IMR-90 (cell line): ENCODE measurements at regions not wholly inside any gene's neighbourhood (a gene's known extent, or its start where the extent isn't known, plus 50 kb on each side); places are given as distances from the start of the nearest gene placed in this dataset.

Source experiments
- ATAC-seq: fragments of 200-7000 bp; cut with Tn5 transposase; 2 replicates; pipeline ENCODE4 v1.9.1; 2020; ENCODE audit warnings: low read depth, mild to moderate bottlenecking, moderate library complexity
- BruUV-seq: library from RNA; stranded (reverse); fragments of 400-500 nt; replicated peaks from 2 replicates; lab custom pipeline; 2021; lab: Mats Ljungman, UMichigan
- CTCF ChIA-PET: fragments of 300-600 bp; formaldehyde crosslinking; extraction: SDS; loops from one replicate; lab custom pipeline; 2021; ENCODE audit warnings: antibody characterized with exemption; lab: Yijun Ruan, JAX
- POLR2A ChIA-PET: fragments of 300-600 bp; sonication (Branson Sonifier 250); formaldehyde crosslinking; loops from one replicate; lab custom pipeline; 2022; ENCODE audit warnings: antibody characterized with exemption; ENCODE audit not compliant: unreplicated experiment; lab: Charles Lee
- DNase-seq: peaks from one replicate; pipeline ENCODE4 v3.0.0; 2013
- H2AFZ ChIP-seq: replicated peaks from 2 replicates; pipeline ENCODE3; 2013; ENCODE audit warnings: low read length, mild to moderate bottlenecking; ENCODE audit not compliant: poor library complexity
- H2AK5ac ChIP-seq: 2 replicates; pipeline ENCODE4 v1.6.1; 2013; ENCODE audit warnings: low read depth, low read length, inconsistent platforms
- H2AK9ac ChIP-seq: replicated peaks from 2 replicates; pipeline ENCODE3; 2013; ENCODE audit warnings: mild to moderate bottlenecking, low read depth, low read length, moderate library complexity; ENCODE audit not compliant: poor library complexity
- H2BK120ac ChIP-seq: 2 replicates; pipeline ENCODE4 v1.6.1; 2013; ENCODE audit warnings: low read depth, low read length, inconsistent platforms
- H2BK15ac ChIP-seq: 3 replicates; pipeline ENCODE4 v1.6.1; 2013; ENCODE audit warnings: low read depth, low read length, inconsistent platforms
- H2BK20ac ChIP-seq: 2 replicates; pipeline ENCODE4 v1.6.1; 2013; ENCODE audit warnings: low read depth, mild to moderate bottlenecking, inconsistent platforms, low read length, moderate library complexity
- H2BK5ac ChIP-seq: 2 replicates; pipeline ENCODE4 v1.6.1; 2013; ENCODE audit warnings: mild to moderate bottlenecking, low read depth, low read length, inconsistent platforms; ENCODE audit not compliant: poor library complexity, severe bottlenecking
- H3K14ac ChIP-seq: replicated peaks from 2 replicates; pipeline ENCODE4 v1.6.1; 2013; ENCODE audit warnings: low read depth, low read length, inconsistent platforms
- H3K18ac ChIP-seq: 2 replicates; pipeline ENCODE4 v1.6.1; 2013; ENCODE audit warnings: low read depth, low read length, control low read depth
- H3K23ac ChIP-seq: 2 replicates; pipeline ENCODE4 v1.6.1; 2013; ENCODE audit warnings: low read depth, low read length, inconsistent platforms
- H3K27ac ChIP-seq: 2 replicates; pipeline ENCODE4 v1.5.1; 2013; ENCODE audit warnings: mild to moderate bottlenecking, control low read depth, low read length; ENCODE audit not compliant: insufficient read depth
- H3K27me3 ChIP-seq: 2 replicates; pipeline ENCODE4 v1.6.1; 2013; ENCODE audit warnings: low read length; ENCODE audit not compliant: control insufficient read depth, insufficient read depth
- H3K36me3 ChIP-seq: 2 replicates; pipeline ENCODE4 v1.6.1; 2013; ENCODE audit warnings: low read length, mixed read lengths; ENCODE audit not compliant: control insufficient read depth, insufficient read depth
- H3K4ac ChIP-seq: 2 replicates; pipeline ENCODE4 v1.6.1; 2013; ENCODE audit warnings: low read depth, low read length, inconsistent platforms
- H3K4me1 ChIP-seq: 2 replicates; pipeline ENCODE4 v1.6.1; 2013; ENCODE audit warnings: low read length, mixed read lengths; ENCODE audit not compliant: control insufficient read depth, insufficient read depth
- H3K4me2 ChIP-seq: 2 replicates; pipeline ENCODE4 v1.6.1; 2013; ENCODE audit warnings: low read depth, mild to moderate bottlenecking, control low read depth, low read length, moderate library complexity
- H3K4me3 ChIP-seq: 2 replicates; pipeline ENCODE4 v1.5.1; 2013; ENCODE audit warnings: low read depth, mild to moderate bottlenecking, control low read depth, low read length, moderate library complexity; ENCODE audit not compliant: insufficient read depth
- H3K56ac ChIP-seq: 2 replicates; pipeline ENCODE4 v1.6.1; 2013; ENCODE audit warnings: low read length, inconsistent platforms; ENCODE audit not compliant: insufficient read depth; ENCODE audit errors: extremely low read depth
- H3K79me1 ChIP-seq, 2 experiments: 2 replicates each; pipeline ENCODE4 v1.6.1; 2013; ENCODE audit warnings: low read length in 2 of 2, inconsistent platforms in 1 of 2, low read depth in 1 of 2
- H3K9ac ChIP-seq: 2 replicates; pipeline ENCODE4 v1.6.1; 2013; ENCODE audit warnings: low read depth, low read length, control low read depth
- H3K9me1 ChIP-seq: 2 replicates; pipeline ENCODE4 v1.6.1; 2013; ENCODE audit warnings: low read length, inconsistent platforms; ENCODE audit not compliant: insufficient read depth
- H3K9me3 ChIP-seq: 2 replicates; pipeline ENCODE4 v1.6.1; 2013; ENCODE audit warnings: low read length; ENCODE audit not compliant: control insufficient read depth, insufficient read depth
- H4K20me1 ChIP-seq: 2 replicates; pipeline ENCODE4 v1.6.1; 2013; ENCODE audit warnings: low read length, inconsistent platforms; ENCODE audit not compliant: insufficient read depth
- H4K5ac ChIP-seq: 2 replicates; pipeline ENCODE4 v1.6.1; 2013; ENCODE audit warnings: mild to moderate bottlenecking, low read depth, low read length, control low read depth
- H4K8ac ChIP-seq, 2 experiments: 2 replicates each; pipeline ENCODE4 v1.6.1; 2013; ENCODE audit warnings: low read depth in 2 of 2, low read length in 2 of 2, control low read depth in 1 of 2, inconsistent platforms in 1 of 2
- H4K91ac ChIP-seq: 2 replicates; pipeline ENCODE4 v1.6.1; 2013; ENCODE audit warnings: low read depth, low read length, inconsistent platforms; ENCODE audit not compliant: insufficient read depth
- BHLHE40 ChIP-seq: fragments of 150-350 bp; IDR thresholded peaks from 2 replicates; pipeline ENCODE4 v1.6.1; 2016; ENCODE audit warnings: mild to moderate bottlenecking, low read depth, low read length
- CHD1 ChIP-seq: IDR thresholded peaks from 2 replicates; pipeline ENCODE4 v1.6.1; 2012; ENCODE audit warnings: low read depth, low read length, improper control_type of control experiment
- FOS ChIP-seq: fragments of 150-350 bp; IDR thresholded peaks from 2 replicates; pipeline ENCODE4 v1.6.1; 2016; ENCODE audit warnings: low read depth, low read length
- NFE2L2 ChIP-seq: fragments of 150-350 bp; IDR thresholded peaks from 2 replicates; pipeline ENCODE4 v1.6.1; 2016; ENCODE audit warnings: low read depth, mild to moderate bottlenecking, low read length
- RAD21 ChIP-seq: IDR thresholded peaks from 2 replicates; pipeline ENCODE4 v1.6.1; 2012; ENCODE audit warnings: low read length, improper control_type of control experiment
- RFX5 ChIP-seq: IDR thresholded peaks from 2 replicates; pipeline ENCODE4 v1.8.0; 2012; ENCODE audit warnings: low read depth, mild to moderate bottlenecking, low read length, moderate library complexity
- WGBS, 2 experiments: methylation state at CpG; one replicate each; pipeline versions ENCODE4 v1.1.5 to v1.1.7; 2013; ENCODE audit warnings: missing lambda C conversion rate in 2 of 2; ENCODE audit not compliant: insufficient read length in 1 of 2; ENCODE audit errors: extremely low coverage in 2 of 2; 5-methylcytosine and 5-hydroxymethylcytosine counted together
- dilution Hi-C: fragments of 300-500 bp; cut with HindIII; formaldehyde crosslinking; loops from one replicate; pipeline ENCODE4 v1.14.3; 2018; ENCODE audit warnings: low sequenced_read_pairs; ENCODE audit not compliant: unreplicated experiment
- in situ Hi-C: fragments of 300-500 bp; cut with MboI; formaldehyde crosslinking; loops from 3 replicates; pipeline ENCODE4 v1.14.3; 2019; ENCODE audit warnings: low sequenced_read_pairs, inconsistent platforms, mixed read lengths
- intact Hi-C: fragments of 100-400 bp; cut with micrococcal nuclease; formaldehyde crosslinking; loops from 2 replicates; pipeline ENCODE4 v1.10.0; 2022
- TF ChIP-seq, protein P1 (sequence below): fragments of 150-350 bp; IDR thresholded peaks from 2 replicates; pipeline ENCODE4 v1.6.1; 2016; ENCODE audit warnings: low read depth, mild to moderate bottlenecking, low read length, moderate library complexity, borderline replicate concordance
- TF ChIP-seq, protein P2 (sequence below): conservative IDR thresholded peaks from 2 replicates; pipeline ENCODE4 v1.5.1; 2012; ENCODE audit warnings: mild to moderate bottlenecking, low read depth, low read length, improper control_type of control experiment
- TF ChIP-seq, protein P3 (sequence below): fragments of 150-350 bp; IDR thresholded peaks from 2 replicates; pipeline ENCODE4 v1.6.1; 2017; ENCODE audit warnings: mild to moderate bottlenecking, antibody characterized with exemption, low read length, low read depth

DNA sequence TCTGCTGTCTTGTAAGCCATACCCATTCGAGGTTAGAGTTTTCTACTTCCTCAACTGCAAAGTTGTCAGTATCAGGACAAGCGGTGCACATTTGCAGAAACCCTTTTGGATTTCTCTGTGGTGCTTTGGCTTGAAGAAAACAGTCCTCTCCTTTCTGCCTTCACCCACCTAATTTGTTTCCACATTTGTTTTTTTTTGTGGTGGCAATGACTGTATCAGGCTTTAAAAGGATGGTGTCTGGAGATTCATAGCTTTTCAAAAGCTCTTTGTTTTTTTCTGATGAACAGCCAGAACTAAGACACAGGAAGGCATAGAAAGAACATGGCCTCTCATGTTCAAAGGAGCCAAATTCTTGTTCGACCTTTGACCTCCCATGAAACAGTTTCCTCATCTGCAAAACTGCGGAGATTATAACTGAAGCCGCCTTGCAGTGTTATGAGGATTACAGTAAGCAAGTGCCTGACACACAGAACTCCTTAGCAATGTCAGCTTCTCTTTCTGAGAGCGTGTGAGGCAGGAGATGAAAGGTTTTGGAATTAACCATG, 270.6 kb upstream of the TBX3 start:
- Histone ChIP-seq H3K4me3 (no peak overlapping the region), H3K56ac (no peak overlapping the region), H2BK120ac (no peak overlapping the region), H2BK5ac (no peak overlapping the region), H2AK9ac (no peak overlapping the region), H3K27me3 (no peaks in the 10 kb centered on the region), H4K8ac (no peak overlapping the region), H3K9me1 (no peaks in the 10 kb centered on the region), H3K27ac (no peak overlapping the region), H3K9me3 (no peaks in the 10 kb centered on the region), H2BK15ac (no peak overlapping the region), H4K20me1 (no peaks in the 10 kb centered on the region), H3K18ac (no peak overlapping the region), H3K36me3 (no peaks in the 10 kb centered on the region), H4K5ac (no peak overlapping the region), H2AK5ac (no peak overlapping the region), H3K14ac (no peak overlapping the region), H2BK20ac (no peak overlapping the region), H3K4me2 (no peak overlapping the region), H4K91ac (no peak overlapping the region), H3K23ac (no peak overlapping the region), H3K4me1 (no peaks in the 10 kb centered on the region), H2AFZ (no peak overlapping the region), H3K79me1 (no peaks in the 10 kb centered on the region), H3K4ac (no peak overlapping the region), H3K9ac (no peak overlapping the region)
- ATAC-seq: no peak
- dilution Hi-C loops: no loop called here
- BruUV-seq: no TSS peak
- ChIA-PET POLR2A (no interaction called here), CTCF (no interaction called here)
- intact Hi-C loops: no loop called here
- DNase-seq: no peak
- WGBS, 2 experiments: no CpG with 5 or more reads among the region's 6 CpGs
- in situ Hi-C loops: no loop called here
- TF ChIP-seq, protein P1, sequence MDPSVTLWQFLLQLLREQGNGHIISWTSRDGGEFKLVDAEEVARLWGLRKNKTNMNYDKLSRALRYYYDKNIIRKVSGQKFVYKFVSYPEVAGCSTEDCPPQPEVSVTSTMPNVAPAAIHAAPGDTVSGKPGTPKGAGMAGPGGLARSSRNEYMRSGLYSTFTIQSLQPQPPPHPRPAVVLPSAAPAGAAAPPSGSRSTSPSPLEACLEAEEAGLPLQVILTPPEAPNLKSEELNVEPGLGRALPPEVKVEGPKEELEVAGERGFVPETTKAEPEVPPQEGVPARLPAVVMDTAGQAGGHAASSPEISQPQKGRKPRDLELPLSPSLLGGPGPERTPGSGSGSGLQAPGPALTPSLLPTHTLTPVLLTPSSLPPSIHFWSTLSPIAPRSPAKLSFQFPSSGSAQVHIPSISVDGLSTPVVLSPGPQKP: no peak
- no peak for TF ChIP-seq RFX5
- TF ChIP-seq, protein P2, sequence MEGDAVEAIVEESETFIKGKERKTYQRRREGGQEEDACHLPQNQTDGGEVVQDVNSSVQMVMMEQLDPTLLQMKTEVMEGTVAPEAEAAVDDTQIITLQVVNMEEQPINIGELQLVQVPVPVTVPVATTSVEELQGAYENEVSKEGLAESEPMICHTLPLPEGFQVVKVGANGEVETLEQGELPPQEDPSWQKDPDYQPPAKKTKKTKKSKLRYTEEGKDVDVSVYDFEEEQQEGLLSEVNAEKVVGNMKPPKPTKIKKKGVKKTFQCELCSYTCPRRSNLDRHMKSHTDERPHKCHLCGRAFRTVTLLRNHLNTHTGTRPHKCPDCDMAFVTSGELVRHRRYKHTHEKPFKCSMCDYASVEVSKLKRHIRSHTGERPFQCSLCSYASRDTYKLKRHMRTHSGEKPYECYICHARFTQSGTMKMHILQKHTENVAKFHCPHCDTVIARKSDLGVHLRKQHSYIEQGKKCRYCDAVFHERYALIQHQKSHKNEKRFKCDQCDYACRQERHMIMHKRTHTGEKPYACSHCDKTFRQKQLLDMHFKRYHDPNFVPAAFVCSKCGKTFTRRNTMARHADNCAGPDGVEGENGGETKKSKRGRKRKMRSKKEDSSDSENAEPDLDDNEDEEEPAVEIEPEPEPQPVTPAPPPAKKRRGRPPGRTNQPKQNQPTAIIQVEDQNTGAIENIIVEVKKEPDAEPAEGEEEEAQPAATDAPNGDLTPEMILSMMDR: no peak
- no peak for TF ChIP-seq NFE2L2
- no peak for TF ChIP-seq RAD21
- TF ChIP-seq BHLHE40: no peak
- TF ChIP-seq, protein P3, sequence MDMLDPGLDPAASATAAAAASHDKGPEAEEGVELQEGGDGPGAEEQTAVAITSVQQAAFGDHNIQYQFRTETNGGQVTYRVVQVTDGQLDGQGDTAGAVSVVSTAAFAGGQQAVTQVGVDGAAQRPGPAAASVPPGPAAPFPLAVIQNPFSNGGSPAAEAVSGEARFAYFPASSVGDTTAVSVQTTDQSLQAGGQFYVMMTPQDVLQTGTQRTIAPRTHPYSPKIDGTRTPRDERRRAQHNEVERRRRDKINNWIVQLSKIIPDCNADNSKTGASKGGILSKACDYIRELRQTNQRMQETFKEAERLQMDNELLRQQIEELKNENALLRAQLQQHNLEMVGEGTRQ: no peak
- TF ChIP-seq CHD1: no peak
- TF ChIP-seq FOS: no peak
